Epithelial cell of proximal tubule (primary cell): ENCODE measurements at regions not wholly inside any gene's neighbourhood (a gene's known extent, or its start where the extent isn't known, plus 50 kb on each side); places are given as distances from the start of the nearest gene placed in this dataset.
"Not testable (repeated sequence)": the region's sequence is repeated elsewhere in the genome, so short reads cannot be mapped to it uniquely, and the experiment has no call there.

Source experiments
- DNase-seq: peaks from one replicate; pipeline ENCODE4 v3.0.0-alpha.2; 2011; ENCODE audit warnings: low read depth
- H3K4me3 ChIP-seq: 2 replicates; pipeline ENCODE4 v1.5.1; 2011; ENCODE audit warnings: low read depth, mild to moderate bottlenecking, low read length
- TF ChIP-seq, protein P1 (sequence below): conservative IDR thresholded peaks from 2 replicates; pipeline ENCODE4 v1.5.1; 2012; ENCODE audit warnings: low read depth, mild to moderate bottlenecking, low read length

GRCh38 chr2:38465789-38466127 is 88.7 kb upstream of the ATL2 start:
- DNase-seq = no peak
- no peak overlapping the region for H3K4me3 ChIP-seq
- TF ChIP-seq, protein P1, sequence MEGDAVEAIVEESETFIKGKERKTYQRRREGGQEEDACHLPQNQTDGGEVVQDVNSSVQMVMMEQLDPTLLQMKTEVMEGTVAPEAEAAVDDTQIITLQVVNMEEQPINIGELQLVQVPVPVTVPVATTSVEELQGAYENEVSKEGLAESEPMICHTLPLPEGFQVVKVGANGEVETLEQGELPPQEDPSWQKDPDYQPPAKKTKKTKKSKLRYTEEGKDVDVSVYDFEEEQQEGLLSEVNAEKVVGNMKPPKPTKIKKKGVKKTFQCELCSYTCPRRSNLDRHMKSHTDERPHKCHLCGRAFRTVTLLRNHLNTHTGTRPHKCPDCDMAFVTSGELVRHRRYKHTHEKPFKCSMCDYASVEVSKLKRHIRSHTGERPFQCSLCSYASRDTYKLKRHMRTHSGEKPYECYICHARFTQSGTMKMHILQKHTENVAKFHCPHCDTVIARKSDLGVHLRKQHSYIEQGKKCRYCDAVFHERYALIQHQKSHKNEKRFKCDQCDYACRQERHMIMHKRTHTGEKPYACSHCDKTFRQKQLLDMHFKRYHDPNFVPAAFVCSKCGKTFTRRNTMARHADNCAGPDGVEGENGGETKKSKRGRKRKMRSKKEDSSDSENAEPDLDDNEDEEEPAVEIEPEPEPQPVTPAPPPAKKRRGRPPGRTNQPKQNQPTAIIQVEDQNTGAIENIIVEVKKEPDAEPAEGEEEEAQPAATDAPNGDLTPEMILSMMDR = peak; percentile 61

GRCh38 chr2:38464971-38465788 is 88.1 kb upstream of the ATL2 start:
- no peak for DNase-seq
- no peak overlapping the region for H3K4me3 ChIP-seq
- TF ChIP-seq, protein P1 = no peak

DNA sequence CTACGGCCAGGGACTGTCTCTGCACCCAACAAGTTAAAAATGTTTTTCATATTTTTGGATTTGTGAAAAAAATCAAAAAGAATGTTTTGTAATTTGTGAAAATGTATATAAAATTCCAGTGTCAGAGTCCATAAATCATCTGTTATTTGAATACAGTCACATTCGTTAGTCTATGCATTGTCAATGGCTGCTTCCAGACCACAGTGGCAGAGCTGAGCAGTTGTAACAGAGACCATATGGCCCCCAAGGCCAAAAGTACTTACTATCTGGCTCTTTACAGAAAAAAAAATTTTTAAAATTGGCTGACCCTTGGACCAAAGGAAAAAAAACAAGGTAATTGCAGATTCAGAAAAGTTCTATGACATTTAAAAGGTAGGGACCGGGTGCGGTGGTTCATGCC is 86.7 kb upstream of the ATL2 start:
- DNase-seq = no peak
- TF ChIP-seq, protein P1 = no peak
- H3K4me3 ChIP-seq = no peak overlapping the region

- TF ChIP-seq, protein P1 = no peak
- H3K4me3 ChIP-seq = no peak overlapping the region
- DNase-seq = peak; percentile 66
These were observed 85.1 kb upstream of the ATL2 start for GRCh38 chr2:38462121-38462661.

DNA sequence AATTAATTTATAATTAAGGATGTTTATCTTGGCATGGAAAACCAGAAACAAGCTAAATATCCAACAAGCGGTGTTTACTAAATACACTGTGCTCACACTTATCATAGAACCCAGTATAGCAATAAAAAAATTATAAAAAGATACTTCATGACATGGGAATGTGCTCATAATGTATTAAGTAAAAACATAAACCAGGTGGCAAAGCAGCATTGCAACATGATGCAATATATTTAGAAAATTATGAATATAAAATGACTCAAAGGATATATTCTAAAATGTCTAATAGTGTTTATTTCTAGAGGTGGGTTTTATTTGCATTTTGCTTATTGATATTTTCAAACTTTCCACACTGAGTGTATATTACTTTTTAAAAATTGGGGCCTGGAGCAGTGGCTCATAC is 84.4 kb upstream of the ATL2 start:
- TF ChIP-seq, protein P1 = no peak
- no peak overlapping the region for H3K4me3 ChIP-seq
- DNase-seq = no peak

DNA sequence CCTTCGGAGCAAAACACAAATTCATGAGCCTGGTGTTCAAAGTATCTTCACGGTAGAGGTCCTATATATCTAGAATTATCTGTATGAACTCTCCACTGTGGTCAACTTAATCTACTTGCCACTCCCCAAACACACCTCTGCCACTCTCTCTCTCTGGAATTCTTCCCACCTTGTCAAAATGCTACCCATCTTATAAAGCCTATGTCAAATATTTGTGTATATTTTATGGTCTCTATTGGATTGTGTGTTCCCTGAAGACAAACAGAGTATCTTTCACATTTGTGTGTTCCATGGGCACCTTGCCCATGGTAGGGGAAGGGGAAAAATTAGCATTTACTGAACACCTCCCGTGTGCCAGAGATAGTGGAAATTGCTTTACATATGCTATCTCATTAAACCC is 83.2 kb upstream of the ATL2 start:
- H3K4me3 ChIP-seq = no peak overlapping the region
- TF ChIP-seq, protein P1 = no peak
- DNase-seq = no peak

DNA sequence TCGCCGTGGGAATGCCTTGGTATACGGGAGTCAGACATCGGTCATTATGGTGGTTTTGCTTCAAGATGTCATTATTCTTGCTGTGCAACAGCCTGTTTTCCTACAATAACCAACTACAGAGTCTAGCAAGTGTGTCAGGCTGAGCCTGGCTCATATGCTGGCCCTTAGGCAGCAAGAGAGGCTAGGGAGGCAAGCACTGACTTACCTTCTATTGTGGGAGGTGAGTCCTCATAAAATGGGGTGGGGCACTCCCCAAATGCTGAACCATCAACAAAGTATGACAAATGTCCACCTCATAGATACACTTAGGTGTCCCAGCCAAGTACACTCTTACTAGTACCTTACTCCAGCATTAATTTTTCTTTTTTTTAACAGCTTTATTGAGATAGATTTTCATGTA is 77.0 kb upstream of the ATL2 start:
- no peak for DNase-seq
- no peak overlapping the region for H3K4me3 ChIP-seq
- TF ChIP-seq, protein P1 = no peak

DNA sequence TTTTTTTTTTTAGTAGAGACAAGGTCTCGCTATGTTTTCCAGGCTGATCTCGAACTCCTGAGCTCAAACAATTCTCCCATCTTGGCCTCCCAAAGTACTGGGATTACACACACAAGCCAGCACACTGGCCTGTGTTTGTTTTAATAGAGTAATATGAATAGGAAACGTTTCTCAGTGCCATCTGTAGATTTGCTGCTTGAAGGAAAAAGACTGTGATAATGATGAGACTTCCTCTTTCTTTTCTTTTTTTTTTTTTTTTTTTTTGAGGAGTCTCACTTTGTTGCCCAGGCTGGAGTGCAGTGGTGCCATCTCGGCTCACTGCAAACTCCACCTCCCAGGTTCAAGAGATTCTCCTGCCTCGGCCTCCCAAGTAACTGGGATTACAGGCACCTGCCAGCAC is 74.7 kb upstream of the ATL2 start:
- H3K4me3 ChIP-seq, DNase-seq: not testable (repeated sequence)
